ENCODE measurements at regions not wholly inside any gene's neighbourhood (a gene's known extent, or its start where the extent isn't known, plus 50 kb on each side); places are given as distances from the start of the nearest gene placed in this dataset.
"Not testable (repeated sequence)": the region's sequence is repeated elsewhere in the genome, so short reads cannot be mapped to it uniquely, and the experiment has no call there.

DNA sequence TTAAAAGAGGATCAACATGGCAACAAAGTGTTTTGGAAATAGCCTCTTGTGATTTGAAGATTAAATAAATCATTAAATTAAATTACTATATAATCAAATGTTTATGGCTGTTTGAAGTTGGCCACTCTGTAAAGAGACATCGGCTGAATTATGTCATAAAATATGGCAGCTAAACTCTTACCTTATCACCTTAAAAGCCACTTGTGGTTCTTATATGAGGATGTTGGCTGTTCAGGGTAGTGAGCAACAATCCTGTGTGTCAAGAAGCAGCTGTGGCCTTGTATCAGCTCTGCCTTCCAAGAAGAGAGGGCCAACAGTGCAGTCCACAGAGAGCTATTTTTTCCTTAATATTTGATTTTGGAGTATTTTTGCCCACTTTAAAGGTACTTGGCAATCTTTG lies 113.4 kb upstream of the CDK6 start:
- H3K4me3 ChIP-seq: no peak overlapping the region
- DNase-seq: no peak
- no peaks in the 10 kb centered on the region for H3K27me3 ChIP-seq (replicated peaks in 1 of 7)
- no peaks in the 10 kb centered on the region for H3K9me3 ChIP-seq
- H3K36me3 ChIP-seq: no peaks in the 10 kb centered on the region
- intact Hi-C loops (cut with DNase I; ENCODE audit: low total_unique reads): no loop called here
- H3K4me1 ChIP-seq: no peaks in the 10 kb centered on the region
- WGBS, 5 donors: 70 to 83% (median 74%) methylated on average over 1 of the region's 1 CpG
- no peak for TF ChIP-seq POLR2A (IDR thresholded peaks at IDR 0.05)
- TF ChIP-seq, protein P1, sequence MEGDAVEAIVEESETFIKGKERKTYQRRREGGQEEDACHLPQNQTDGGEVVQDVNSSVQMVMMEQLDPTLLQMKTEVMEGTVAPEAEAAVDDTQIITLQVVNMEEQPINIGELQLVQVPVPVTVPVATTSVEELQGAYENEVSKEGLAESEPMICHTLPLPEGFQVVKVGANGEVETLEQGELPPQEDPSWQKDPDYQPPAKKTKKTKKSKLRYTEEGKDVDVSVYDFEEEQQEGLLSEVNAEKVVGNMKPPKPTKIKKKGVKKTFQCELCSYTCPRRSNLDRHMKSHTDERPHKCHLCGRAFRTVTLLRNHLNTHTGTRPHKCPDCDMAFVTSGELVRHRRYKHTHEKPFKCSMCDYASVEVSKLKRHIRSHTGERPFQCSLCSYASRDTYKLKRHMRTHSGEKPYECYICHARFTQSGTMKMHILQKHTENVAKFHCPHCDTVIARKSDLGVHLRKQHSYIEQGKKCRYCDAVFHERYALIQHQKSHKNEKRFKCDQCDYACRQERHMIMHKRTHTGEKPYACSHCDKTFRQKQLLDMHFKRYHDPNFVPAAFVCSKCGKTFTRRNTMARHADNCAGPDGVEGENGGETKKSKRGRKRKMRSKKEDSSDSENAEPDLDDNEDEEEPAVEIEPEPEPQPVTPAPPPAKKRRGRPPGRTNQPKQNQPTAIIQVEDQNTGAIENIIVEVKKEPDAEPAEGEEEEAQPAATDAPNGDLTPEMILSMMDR (IDR thresholded peaks at IDR 0.05 in 8 of 11, conservative IDR thresholded peaks at IDR 0.05 in 3 of 11): no peak
- TF ChIP-seq POLR2AphosphoS5 (IDR thresholded peaks at IDR 0.05): no peak
- no peak overlapping the region for H3K27ac ChIP-seq

DNA sequence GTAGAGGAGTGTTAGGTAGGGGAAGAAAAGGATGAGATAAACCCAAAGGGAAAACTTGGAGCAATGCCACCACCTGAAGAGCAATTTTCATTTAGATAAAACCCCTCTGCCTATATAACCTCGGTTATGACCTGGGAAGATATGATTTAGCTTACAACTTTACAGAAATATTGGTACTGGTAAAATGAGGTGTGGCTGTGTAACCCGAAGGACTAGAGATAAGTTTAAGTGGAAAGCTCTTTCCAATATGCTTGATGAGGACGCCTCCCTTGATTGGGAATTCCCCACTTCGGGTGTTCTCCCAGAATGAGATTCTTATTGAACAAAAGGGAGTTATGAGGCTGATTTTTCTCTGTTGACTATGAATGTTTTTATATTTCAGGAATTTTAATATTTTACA lies 109.5 kb upstream of the CDK6 start:
- intact Hi-C loops (cut with DNase I; ENCODE audit: low total_unique reads): no loop called here
- WGBS, 5 donors: 62 to 74% (median 68%) methylated on average over 4 of the region's 4 CpGs
- no peaks in the 10 kb centered on the region for H3K36me3 ChIP-seq
- DNase-seq: no peak
- TF ChIP-seq POLR2A (IDR thresholded peaks at IDR 0.05) (no peak), POLR2AphosphoS5 (IDR thresholded peaks at IDR 0.05) (no peak)
- TF ChIP-seq, protein P1 (IDR thresholded peaks at IDR 0.05 in 8 of 11, conservative IDR thresholded peaks at IDR 0.05 in 3 of 11): no peak
- H3K9me3 ChIP-seq: no peaks in the 10 kb centered on the region
- H3K27me3 ChIP-seq (replicated peaks in 1 of 7): no peaks in the 10 kb centered on the region
- H3K27ac ChIP-seq: no peak overlapping the region
- H3K4me1 ChIP-seq: no peaks in the 10 kb centered on the region
- no peak overlapping the region for H3K4me3 ChIP-seq

GRCh38 chr7:92944633-92945032 lies 108.3 kb upstream of the CDK6 start:
- H3K4me1 ChIP-seq: no peaks in the 10 kb centered on the region
- H3K27me3 ChIP-seq (replicated peaks in 1 of 7): no peaks in the 10 kb centered on the region
- H3K4me3 ChIP-seq: no peak overlapping the region
- no peak for DNase-seq
- no peaks in the 10 kb centered on the region for H3K36me3 ChIP-seq
- no peak overlapping the region for H3K27ac ChIP-seq
- peaks cover 0 to 11% (median 5%) of the 10 kb centered on the region in 8 donors for H3K9me3 ChIP-seq
- WGBS, 5 donors: 73 to 89% (median 86%) methylated on average over 6 of the region's 6 CpGs
- intact Hi-C loops (cut with DNase I; ENCODE audit: low total_unique reads): no loop called here
- TF ChIP-seq, protein P1 (IDR thresholded peaks at IDR 0.05 in 8 of 11, conservative IDR thresholded peaks at IDR 0.05 in 3 of 11): no peak
- TF ChIP-seq POLR2AphosphoS5 (IDR thresholded peaks at IDR 0.05) (no peak), POLR2A (IDR thresholded peaks at IDR 0.05) (no peak)

DNA sequence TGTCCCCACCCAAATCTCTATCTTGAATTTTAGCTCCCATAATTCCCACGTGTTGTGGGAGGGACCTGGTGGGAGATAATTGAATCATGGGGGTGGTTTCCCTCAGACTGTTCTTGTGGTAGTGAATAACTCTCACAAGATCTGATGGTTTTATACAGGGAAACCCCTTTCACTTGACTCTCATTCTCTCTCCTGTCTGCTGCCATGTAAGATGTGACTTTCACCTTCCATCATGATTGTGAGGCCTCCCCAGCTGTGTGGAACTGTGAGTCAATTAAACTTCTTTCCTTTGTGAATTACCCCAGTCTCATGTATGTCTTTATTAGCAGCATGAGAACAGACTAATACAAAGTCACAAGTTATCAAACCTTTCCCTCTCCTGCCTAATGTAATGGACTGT lies 106.3 kb upstream of the CDK6 start:
- 38 to 64% (median 57%) methylated on average over 1 of the region's 1 CpG for WGBS, 5 donors

More for the DNA sequence above, 106.3 kb upstream of the CDK6 start:
- DNase-seq; H3K27ac ChIP-seq; H3K36me3 ChIP-seq; H3K4me1 ChIP-seq; H3K27me3 ChIP-seq (replicated peaks in 1 of 7); H3K4me3 ChIP-seq; intact Hi-C loops (cut with DNase I; ENCODE audit: low total_unique reads): not testable (repeated sequence)
- H3K9me3 ChIP-seq: peaks cover 0 to 31% (median 11%) of the 10 kb centered on the region in 8 donors
